ENCODE measurements at regions not wholly inside any gene's neighbourhood (a gene's known extent, or its start where the extent isn't known, plus 50 kb on each side); places are given as distances from the start of the nearest gene placed in this dataset.
"Not testable (repeated sequence)": the region's sequence is repeated elsewhere in the genome, so short reads cannot be mapped to it uniquely, and the experiment has no call there.

DNA sequence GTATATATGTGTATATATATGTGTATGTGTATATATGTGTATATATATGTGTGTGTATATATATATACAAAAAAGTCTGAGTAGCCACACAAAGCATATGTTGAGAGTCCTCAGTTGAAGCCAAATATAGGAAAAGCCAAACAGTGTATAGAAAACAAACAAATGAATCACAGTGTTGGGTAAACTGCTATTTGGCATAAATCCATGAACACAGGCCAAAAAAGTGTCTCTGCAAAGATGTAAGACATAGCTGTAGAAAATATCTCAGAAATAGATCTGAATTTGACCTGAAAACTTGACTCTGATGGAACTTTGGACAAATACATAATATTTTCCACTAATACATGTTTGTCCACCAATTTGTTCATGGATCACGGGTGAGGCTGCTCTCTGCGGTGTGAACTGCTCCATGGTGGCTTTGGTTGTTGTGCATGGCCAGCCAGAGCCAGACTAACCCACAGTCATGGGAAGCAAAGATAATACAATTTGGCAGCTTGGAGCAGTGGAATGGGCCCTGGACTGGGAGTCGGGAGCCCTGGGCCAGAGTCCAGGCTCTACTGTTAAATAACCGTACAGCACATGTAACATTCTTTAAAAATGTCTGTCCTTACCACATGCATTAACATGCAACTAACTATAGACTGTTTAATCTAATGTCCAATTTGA lies 76.9 kb upstream of the EED start:
- H4K8ac ChIP-seq (ENCODE audit: low read length): no peak overlapping the region
- H3K23ac ChIP-seq (ENCODE audit: low read length in 2 of 2): no peak overlapping the region

DNA sequence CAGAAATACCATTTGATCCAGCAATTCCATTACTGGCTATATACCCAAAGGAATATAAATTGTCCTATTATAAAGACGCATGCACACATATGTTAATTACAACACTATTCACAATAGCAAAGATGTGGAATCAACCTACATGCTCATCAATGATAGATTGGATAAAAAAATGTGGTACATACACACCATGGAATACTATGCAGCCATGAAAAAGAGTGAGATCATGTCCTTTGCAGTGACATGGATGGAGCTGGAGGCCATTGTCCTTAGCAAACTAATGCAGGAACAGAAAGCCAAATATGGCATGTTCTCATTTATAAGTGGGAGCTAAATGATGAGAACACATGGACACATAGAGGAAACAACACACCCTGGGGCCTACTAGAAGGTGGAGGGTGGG lies 78.3 kb upstream of the EED start:
- not testable (repeated sequence) for H3K23ac ChIP-seq (ENCODE audit: low read length in 2 of 2); H3K14ac ChIP-seq (ENCODE audit: low read length in 2 of 2); H2BK5ac ChIP-seq (ENCODE audit: low read depth, low read length, poor library complexity, severe bottlenecking); H3K4me1 ChIP-seq (ENCODE audit: control insufficient read depth, insufficient read depth, low read depth, low read length); H3K27me3 ChIP-seq (ENCODE audit: control insufficient read depth in 1 of 2, insufficient read depth in 1 of 2, low read length in 2 of 2); H3K4me3 ChIP-seq (ENCODE audit: insufficient read depth in 1 of 2, low read depth in 1 of 2, low read length in 2 of 2); DNase-seq; H3K27ac ChIP-seq (ENCODE audit: low read length, poor library complexity, severe bottlenecking); H2AFZ ChIP-seq (ENCODE audit: low read depth, low read length); H3K4me2 ChIP-seq (ENCODE audit: low read length, poor library complexity, severe bottlenecking); H2BK12ac ChIP-seq (ENCODE audit: low read length in 2 of 2); H2AK5ac ChIP-seq (ENCODE audit: low read length, severe bottlenecking); H4K91ac ChIP-seq (ENCODE audit: low read length); H3K36me3 ChIP-seq (ENCODE audit: control insufficient read depth in 1 of 2, insufficient read depth in 2 of 2, low read depth in 1 of 2, low read length in 2 of 2); H2BK120ac ChIP-seq (ENCODE audit: low read depth, low read length); H3K79me1 ChIP-seq (replicated peaks; ENCODE audit: low read length, poor library complexity, severe bottlenecking); H3K4ac ChIP-seq (ENCODE audit: low read depth in 1 of 2, low read length in 2 of 2); H3K9me3 ChIP-seq (ENCODE audit: control insufficient read depth, low read length); H3K9ac ChIP-seq (ENCODE audit: low read length); H4K8ac ChIP-seq (ENCODE audit: low read length); H3K18ac ChIP-seq (ENCODE audit: low read depth in 1 of 2, low read length in 2 of 2); H2BK15ac ChIP-seq (ENCODE audit: low read depth, poor library complexity, severe bottlenecking)
- no CpG with 5 or more reads among the region's 1 CpG for WGBS

More for the DNA sequence above, 76.9 kb upstream of the EED start:
- H3K4me1 ChIP-seq (ENCODE audit: control insufficient read depth, insufficient read depth, low read depth, low read length): peaks cover 1% of the 10 kb centered on the region
- H3K4me3 ChIP-seq (ENCODE audit: insufficient read depth in 1 of 2, low read depth in 1 of 2, low read length in 2 of 2): no peak overlapping the region
- no peaks in the 10 kb centered on the region for H3K9me3 ChIP-seq (ENCODE audit: control insufficient read depth, low read length)
- H3K27me3 ChIP-seq (ENCODE audit: control insufficient read depth in 1 of 2, insufficient read depth in 1 of 2, low read length in 2 of 2): no peaks in the 10 kb centered on the region
- WGBS: 92% methylated on average over 3 of the region's 4 CpGs
- no peak overlapping the region for H2AK5ac ChIP-seq (ENCODE audit: low read length, severe bottlenecking)
- H3K14ac ChIP-seq (ENCODE audit: low read length in 2 of 2): no peak overlapping the region
- H2BK15ac ChIP-seq (ENCODE audit: low read depth, poor library complexity, severe bottlenecking): no peak overlapping the region
- no peak overlapping the region for H3K27ac ChIP-seq (ENCODE audit: low read length, poor library complexity, severe bottlenecking)
- DNase-seq: peak; percentile 69
- H3K4ac ChIP-seq (ENCODE audit: low read depth in 1 of 2, low read length in 2 of 2): no peak overlapping the region
- no peak overlapping the region for H3K9ac ChIP-seq (ENCODE audit: low read length)
- no peaks in the 10 kb centered on the region for H3K79me1 ChIP-seq (replicated peaks; ENCODE audit: low read length, poor library complexity, severe bottlenecking)
- H2BK5ac ChIP-seq (ENCODE audit: low read depth, low read length, poor library complexity, severe bottlenecking): no peak overlapping the region
- peak overlapping the region in 1 of 2 experiments; percentile 33 for H3K18ac ChIP-seq (ENCODE audit: low read depth in 1 of 2, low read length in 2 of 2)
- no peak overlapping the region for H3K4me2 ChIP-seq (ENCODE audit: low read length, poor library complexity, severe bottlenecking)
- no peaks in the 10 kb centered on the region for H3K36me3 ChIP-seq (ENCODE audit: control insufficient read depth in 1 of 2, insufficient read depth in 2 of 2, low read depth in 1 of 2, low read length in 2 of 2)
- H2BK120ac ChIP-seq (ENCODE audit: low read depth, low read length): peak overlapping the region; percentile 49
- H2BK12ac ChIP-seq (ENCODE audit: low read length in 2 of 2): no peak overlapping the region
- H4K91ac ChIP-seq (ENCODE audit: low read length): peak overlapping the region; percentile 27
- no peak overlapping the region for H2AFZ ChIP-seq (ENCODE audit: low read depth, low read length)

DNA sequence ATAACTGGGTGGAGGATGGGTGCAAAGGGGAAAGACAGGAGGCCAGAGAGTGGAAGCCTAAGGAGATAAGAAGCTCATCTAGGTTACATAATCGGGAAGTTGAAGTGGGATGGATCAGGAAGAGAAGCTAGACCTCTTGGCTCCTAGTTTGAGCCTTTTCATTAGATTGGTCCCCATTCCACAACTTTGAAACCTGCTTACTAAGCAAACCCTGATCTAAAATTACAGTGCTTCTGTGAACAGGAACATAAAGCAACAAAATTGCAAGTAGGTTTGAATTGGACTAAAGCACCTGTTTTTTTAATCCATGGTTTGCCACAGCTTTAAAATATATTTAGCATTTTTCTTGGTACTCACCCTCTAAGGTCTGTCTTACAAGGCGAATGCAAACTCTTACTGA lies 80.4 kb upstream of the EED start:
- Histone ChIP-seq H3K36me3 (ENCODE audit: control insufficient read depth in 1 of 2, insufficient read depth in 2 of 2, low read depth in 1 of 2, low read length in 2 of 2) (no peaks in the 10 kb centered on the region), H2AK5ac (ENCODE audit: low read length, severe bottlenecking) (no peak overlapping the region), H2BK12ac (ENCODE audit: low read length in 2 of 2) (no peak overlapping the region), H2BK5ac (ENCODE audit: low read depth, low read length, poor library complexity, severe bottlenecking) (no peak overlapping the region), H3K14ac (ENCODE audit: low read length in 2 of 2) (no peak overlapping the region), H3K4me1 (ENCODE audit: control insufficient read depth, insufficient read depth, low read depth, low read length) (peaks cover 6% of the 10 kb centered on the region), H3K9ac (ENCODE audit: low read length) (no peak overlapping the region), H4K91ac (ENCODE audit: low read length) (no peak overlapping the region), H3K18ac (ENCODE audit: low read depth in 1 of 2, low read length in 2 of 2) (no peak overlapping the region), H4K8ac (ENCODE audit: low read length) (no peak overlapping the region), H3K79me1 (replicated peaks; ENCODE audit: low read length, poor library complexity, severe bottlenecking) (no peaks in the 10 kb centered on the region), H3K27ac (ENCODE audit: low read length, poor library complexity, severe bottlenecking) (no peak overlapping the region), H3K4ac (ENCODE audit: low read depth in 1 of 2, low read length in 2 of 2) (no peak overlapping the region), H3K4me2 (ENCODE audit: low read length, poor library complexity, severe bottlenecking) (no peak overlapping the region), H2AFZ (ENCODE audit: low read depth, low read length) (no peak overlapping the region), H3K27me3 (ENCODE audit: control insufficient read depth in 1 of 2, insufficient read depth in 1 of 2, low read length in 2 of 2) (no peaks in the 10 kb centered on the region), H2BK120ac (ENCODE audit: low read depth, low read length) (no peak overlapping the region), H3K4me3 (ENCODE audit: insufficient read depth in 1 of 2, low read depth in 1 of 2, low read length in 2 of 2) (no peak overlapping the region), H3K23ac (ENCODE audit: low read length in 2 of 2) (no peak overlapping the region), H2BK15ac (ENCODE audit: low read depth, poor library complexity, severe bottlenecking) (no peak overlapping the region), H3K9me3 (ENCODE audit: control insufficient read depth, low read length) (no peaks in the 10 kb centered on the region)
- no peak for DNase-seq
- 100% methylated on average over 1 of the region's 2 CpGs for WGBS

DNA sequence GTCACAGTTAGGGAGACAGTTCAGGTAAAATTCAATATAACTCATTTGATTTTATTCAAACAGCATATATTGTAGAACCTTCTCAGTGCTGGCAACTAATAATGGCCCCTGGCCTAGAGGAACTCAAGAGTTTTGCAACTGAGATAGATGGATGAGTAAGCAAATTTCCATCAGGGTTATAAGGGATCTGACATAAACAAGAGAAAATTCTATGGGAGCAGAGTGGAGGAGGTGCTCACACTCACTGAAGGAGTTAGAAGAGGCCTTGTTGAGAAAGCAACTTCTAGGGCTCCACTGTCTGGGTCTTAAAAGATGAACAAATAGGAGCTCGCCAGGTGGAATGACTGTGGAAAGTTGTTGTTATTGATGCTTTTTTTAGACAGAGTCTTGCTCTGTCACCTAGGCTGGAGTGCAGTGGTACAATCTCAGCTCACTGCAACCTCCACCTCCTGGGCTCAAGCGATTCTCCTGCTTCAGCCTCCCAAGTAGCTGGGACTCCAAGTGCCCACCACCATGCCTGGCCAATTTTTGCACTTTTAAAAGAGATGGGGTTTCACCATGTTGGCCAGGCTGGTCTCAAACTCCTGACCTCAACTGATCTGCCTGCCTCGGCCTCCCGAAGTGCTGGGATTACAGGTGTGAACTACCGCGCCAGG lies 81.2 kb upstream of the EED start:
- H3K4ac ChIP-seq (ENCODE audit: low read depth in 1 of 2, low read length in 2 of 2); H2BK15ac ChIP-seq (ENCODE audit: low read depth, poor library complexity, severe bottlenecking); H3K14ac ChIP-seq (ENCODE audit: low read length in 2 of 2); H3K79me1 ChIP-seq (replicated peaks; ENCODE audit: low read length, poor library complexity, severe bottlenecking); H4K8ac ChIP-seq (ENCODE audit: low read length); H2BK120ac ChIP-seq (ENCODE audit: low read depth, low read length); H3K4me1 ChIP-seq (ENCODE audit: control insufficient read depth, insufficient read depth, low read depth, low read length); H2AFZ ChIP-seq (ENCODE audit: low read depth, low read length); H3K9me3 ChIP-seq (ENCODE audit: control insufficient read depth, low read length); H3K4me2 ChIP-seq (ENCODE audit: low read length, poor library complexity, severe bottlenecking); H3K27me3 ChIP-seq (ENCODE audit: control insufficient read depth in 1 of 2, insufficient read depth in 1 of 2, low read length in 2 of 2); H3K23ac ChIP-seq (ENCODE audit: low read length in 2 of 2); H3K27ac ChIP-seq (ENCODE audit: low read length, poor library complexity, severe bottlenecking); H2AK5ac ChIP-seq (ENCODE audit: low read length, severe bottlenecking); H4K91ac ChIP-seq (ENCODE audit: low read length); H2BK5ac ChIP-seq (ENCODE audit: low read depth, low read length, poor library complexity, severe bottlenecking); H3K4me3 ChIP-seq (ENCODE audit: insufficient read depth in 1 of 2, low read depth in 1 of 2, low read length in 2 of 2); H3K36me3 ChIP-seq (ENCODE audit: control insufficient read depth in 1 of 2, insufficient read depth in 2 of 2, low read depth in 1 of 2, low read length in 2 of 2): not testable (repeated sequence)
- Histone ChIP-seq H3K9ac (ENCODE audit: low read length) (peak overlapping the region; percentile 34), H2BK12ac (ENCODE audit: low read length in 2 of 2) (peak overlapping the region in 1 of 2 experiments; percentile 29), H3K18ac (ENCODE audit: low read depth in 1 of 2, low read length in 2 of 2) (peak overlapping the region; percentile 14 to 29)
- DNase-seq: peak; percentile 80
- WGBS: 98% methylated on average over 6 of the region's 6 CpGs
